Panc1 (cell line): ENCODE measurements at regions not wholly inside any gene's neighbourhood (a gene's known extent, or its start where the extent isn't known, plus 50 kb on each side); places are given as distances from the start of the nearest gene placed in this dataset.

Source experiments
- ATAC-seq: fragments of 200-7000 bp; cut with Tn5 transposase; 2 replicates; pipeline ENCODE4 v1.9.1; 2020; ENCODE audit warnings: mild to moderate bottlenecking, moderate library complexity
- BruUV-seq: library from RNA; stranded (reverse); fragments of 400-500 nt; replicated peaks from 2 replicates; lab custom pipeline; 2021; lab: Mats Ljungman, UMichigan
- CTCF ChIA-PET: fragments of 300-600 bp; sonication (Branson Sonifier 250); formaldehyde crosslinking; loops from one replicate; lab custom pipeline; 2022; ENCODE audit warnings: antibody characterized with exemption; lab: Charles Lee
- POLR2A ChIA-PET: fragments of 300-600 bp; sonication (Branson Sonifier 250); formaldehyde crosslinking; loops from one replicate; lab custom pipeline; 2022; ENCODE audit warnings: antibody characterized with exemption; lab: Charles Lee
- DNase-seq: peaks from one replicate; pipeline ENCODE4 v3.0.0-alpha.2; 2010; ENCODE audit warnings: low read depth, low spot score
- H3K27ac ChIP-seq: 2 replicates; pipeline ENCODE4 v1.5.1; 2011; ENCODE audit warnings: mild to moderate bottlenecking, low read length, inconsistent platforms
- H3K27me3 ChIP-seq: fragments of 200-500 bp; sonication (Bioruptor generic); 2 replicates; pipeline ENCODE4 v1.6.0; 2014; ENCODE audit warnings: low read length, inconsistent platforms; ENCODE audit not compliant: control insufficient read depth, insufficient read depth
- H3K36me3 ChIP-seq: fragments of 200-500 bp; sonication (Bioruptor generic); 2 replicates; pipeline ENCODE4 v1.5.1; 2014; ENCODE audit warnings: inconsistent platforms, mild to moderate bottlenecking, low read length, moderate library complexity; ENCODE audit not compliant: control insufficient read depth, insufficient read depth
- H3K4me1 ChIP-seq: 2 replicates; pipeline ENCODE4 v1.5.1; 2011; ENCODE audit warnings: inconsistent platforms, mild to moderate bottlenecking, low read length, moderate library complexity; ENCODE audit not compliant: control insufficient read depth, insufficient read depth
- H3K4me3 ChIP-seq, 2 experiments: 2 replicates each; pipeline ENCODE4 v1.5.1; 2011 to 2012; ENCODE audit warnings: low read depth in 2 of 2, low read length in 2 of 2, mild to moderate bottlenecking in 2 of 2, inconsistent platforms in 1 of 2, moderate library complexity in 1 of 2
- H3K9me3 ChIP-seq: fragments of 200-500 bp; sonication (Bioruptor generic); 2 replicates; pipeline ENCODE4 v1.5.1; 2014; ENCODE audit warnings: low read depth, mild to moderate bottlenecking, inconsistent platforms, low read length, moderate library complexity; ENCODE audit not compliant: control insufficient read depth, insufficient read depth
- POLR2AphosphoS5 ChIP-seq: IDR thresholded peaks from 2 replicates; pipeline ENCODE4 v1.6.1; 2012; ENCODE audit warnings: mild to moderate bottlenecking, low read depth, low read length, moderate library complexity
- SIN3A ChIP-seq: IDR thresholded peaks from 2 replicates; pipeline ENCODE4 v1.6.1; 2012; ENCODE audit warnings: low read depth, mild to moderate bottlenecking, low read length, moderate library complexity, borderline replicate concordance; ENCODE audit not compliant: insufficient read depth
- TCF7L2 ChIP-seq: IDR thresholded peaks from 2 replicates; pipeline ENCODE4 v1.6.1; 2011; ENCODE audit warnings: mild to moderate bottlenecking, low read depth, low read length, inconsistent platforms
- in situ Hi-C: cut with HindIII; loops from 2 replicates; pipeline ENCODE4 v1.10.0; 2016; ENCODE audit warnings: low sequenced_read_pairs, low pct_unique_long_range_greater_than_20kb
- intact Hi-C: fragments of 100-400 bp; cut with micrococcal nuclease; formaldehyde crosslinking; loops from one replicate; pipeline ENCODE4 v1.10.0; 2022; ENCODE audit not compliant: unreplicated experiment
- TF ChIP-seq, protein P1 (sequence below): fragments of 450-650 bp; IDR thresholded peaks from 2 replicates; pipeline ENCODE4 v1.5.1; 2017; ENCODE audit warnings: mild to moderate bottlenecking
- TF ChIP-seq, protein P2 (sequence below), 2 experiments: IDR thresholded peaks; 2 replicates each; pipeline ENCODE4 v1.6.1; 2011 to 2012; ENCODE audit warnings: low read depth in 2 of 2, control low read depth in 1 of 2, low read length in 1 of 2, mild to moderate bottlenecking in 1 of 2, moderate library complexity in 1 of 2; ENCODE audit not compliant: insufficient read depth in 1 of 2

DNA sequence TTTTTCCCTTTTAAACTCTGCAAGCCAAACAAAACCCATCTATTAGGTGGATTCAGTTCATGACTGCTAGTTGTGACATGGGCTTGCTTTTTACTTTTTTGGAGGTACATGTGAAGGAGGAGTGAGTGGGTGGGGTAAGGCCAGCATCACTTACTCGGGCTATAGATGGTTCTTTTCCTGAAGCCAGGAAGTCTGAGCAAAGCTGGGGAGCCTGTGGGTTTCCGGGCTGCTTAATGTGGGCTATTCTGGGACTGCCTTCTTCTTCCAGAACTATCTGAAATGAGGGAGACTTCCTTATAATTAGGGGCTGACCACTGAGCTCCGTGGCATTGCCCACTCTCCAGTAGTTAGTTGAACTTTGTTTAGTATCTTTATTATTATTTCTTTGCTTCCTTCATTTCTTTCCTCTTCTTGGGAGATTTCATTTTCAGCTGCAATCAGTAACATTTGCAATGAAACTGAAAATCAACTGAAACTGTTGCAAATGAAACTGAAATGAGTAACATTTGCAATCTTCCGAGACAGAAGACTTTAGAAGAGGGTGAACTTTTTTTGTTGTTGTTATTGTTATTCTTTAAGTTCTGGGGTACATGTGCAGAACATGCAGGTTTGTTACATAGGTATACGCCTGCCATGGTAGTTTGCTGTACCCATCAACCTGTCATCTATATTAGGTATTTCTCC is 204.9 kb downstream of the LRRC70 start:
- CTCF ChIA-PET = no interaction called here
- Histone ChIP-seq H3K27me3 (peaks cover 5% of the 10 kb centered on the region), H3K9me3 (no peaks in the 10 kb centered on the region), H3K27ac (no peak overlapping the region), H3K4me3 (no peak overlapping the region), H3K36me3 (no peaks in the 10 kb centered on the region), H3K4me1 (no peaks in the 10 kb centered on the region)
- intact Hi-C loops (no loop called here), in situ Hi-C loops (no loop called here)
- no TSS peak for BruUV-seq
- TF ChIP-seq SIN3A (no peak), TCF7L2 (no peak), POLR2AphosphoS5 (no peak)
- TF ChIP-seq, protein P1, sequence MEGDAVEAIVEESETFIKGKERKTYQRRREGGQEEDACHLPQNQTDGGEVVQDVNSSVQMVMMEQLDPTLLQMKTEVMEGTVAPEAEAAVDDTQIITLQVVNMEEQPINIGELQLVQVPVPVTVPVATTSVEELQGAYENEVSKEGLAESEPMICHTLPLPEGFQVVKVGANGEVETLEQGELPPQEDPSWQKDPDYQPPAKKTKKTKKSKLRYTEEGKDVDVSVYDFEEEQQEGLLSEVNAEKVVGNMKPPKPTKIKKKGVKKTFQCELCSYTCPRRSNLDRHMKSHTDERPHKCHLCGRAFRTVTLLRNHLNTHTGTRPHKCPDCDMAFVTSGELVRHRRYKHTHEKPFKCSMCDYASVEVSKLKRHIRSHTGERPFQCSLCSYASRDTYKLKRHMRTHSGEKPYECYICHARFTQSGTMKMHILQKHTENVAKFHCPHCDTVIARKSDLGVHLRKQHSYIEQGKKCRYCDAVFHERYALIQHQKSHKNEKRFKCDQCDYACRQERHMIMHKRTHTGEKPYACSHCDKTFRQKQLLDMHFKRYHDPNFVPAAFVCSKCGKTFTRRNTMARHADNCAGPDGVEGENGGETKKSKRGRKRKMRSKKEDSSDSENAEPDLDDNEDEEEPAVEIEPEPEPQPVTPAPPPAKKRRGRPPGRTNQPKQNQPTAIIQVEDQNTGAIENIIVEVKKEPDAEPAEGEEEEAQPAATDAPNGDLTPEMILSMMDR = no peak
- TF ChIP-seq, protein P2, sequence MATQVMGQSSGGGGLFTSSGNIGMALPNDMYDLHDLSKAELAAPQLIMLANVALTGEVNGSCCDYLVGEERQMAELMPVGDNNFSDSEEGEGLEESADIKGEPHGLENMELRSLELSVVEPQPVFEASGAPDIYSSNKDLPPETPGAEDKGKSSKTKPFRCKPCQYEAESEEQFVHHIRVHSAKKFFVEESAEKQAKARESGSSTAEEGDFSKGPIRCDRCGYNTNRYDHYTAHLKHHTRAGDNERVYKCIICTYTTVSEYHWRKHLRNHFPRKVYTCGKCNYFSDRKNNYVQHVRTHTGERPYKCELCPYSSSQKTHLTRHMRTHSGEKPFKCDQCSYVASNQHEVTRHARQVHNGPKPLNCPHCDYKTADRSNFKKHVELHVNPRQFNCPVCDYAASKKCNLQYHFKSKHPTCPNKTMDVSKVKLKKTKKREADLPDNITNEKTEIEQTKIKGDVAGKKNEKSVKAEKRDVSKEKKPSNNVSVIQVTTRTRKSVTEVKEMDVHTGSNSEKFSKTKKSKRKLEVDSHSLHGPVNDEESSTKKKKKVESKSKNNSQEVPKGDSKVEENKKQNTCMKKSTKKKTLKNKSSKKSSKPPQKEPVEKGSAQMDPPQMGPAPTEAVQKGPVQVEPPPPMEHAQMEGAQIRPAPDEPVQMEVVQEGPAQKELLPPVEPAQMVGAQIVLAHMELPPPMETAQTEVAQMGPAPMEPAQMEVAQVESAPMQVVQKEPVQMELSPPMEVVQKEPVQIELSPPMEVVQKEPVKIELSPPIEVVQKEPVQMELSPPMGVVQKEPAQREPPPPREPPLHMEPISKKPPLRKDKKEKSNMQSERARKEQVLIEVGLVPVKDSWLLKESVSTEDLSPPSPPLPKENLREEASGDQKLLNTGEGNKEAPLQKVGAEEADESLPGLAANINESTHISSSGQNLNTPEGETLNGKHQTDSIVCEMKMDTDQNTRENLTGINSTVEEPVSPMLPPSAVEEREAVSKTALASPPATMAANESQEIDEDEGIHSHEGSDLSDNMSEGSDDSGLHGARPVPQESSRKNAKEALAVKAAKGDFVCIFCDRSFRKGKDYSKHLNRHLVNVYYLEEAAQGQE (IDR thresholded peaks at IDR 0.05; ENCODE audit: insufficient read depth in 1 of 2, low read depth in 2 of 2, low read length in 1 of 2) = no peak
- DNase-seq (no peak), ATAC-seq (no peak)
- POLR2A ChIA-PET = no interaction called here

DNA sequence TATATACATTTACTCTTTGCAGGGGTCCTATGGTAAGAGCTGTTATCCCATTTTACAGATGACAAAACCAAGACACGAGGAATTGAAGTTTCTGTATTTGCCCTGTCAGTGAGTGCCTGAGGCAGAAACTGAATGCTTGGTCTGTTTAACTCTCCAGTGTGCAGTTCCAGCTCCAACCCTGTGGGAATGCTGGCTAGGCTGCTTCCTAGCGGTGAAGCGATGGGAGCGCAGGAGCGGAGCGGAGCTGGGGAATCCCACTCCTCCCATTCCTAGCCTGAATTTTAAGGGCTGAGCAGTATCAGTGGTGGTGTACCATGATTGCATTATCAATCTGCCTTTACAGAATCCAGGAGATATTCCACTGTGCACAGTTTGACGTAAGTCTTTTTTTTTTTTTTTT is 202.3 kb downstream of the LRRC70 start:
- in situ Hi-C loops (no loop called here), intact Hi-C loops (no loop called here)
- POLR2A ChIA-PET = no interaction called here
- CTCF ChIA-PET = no interaction called here
- no peak for ATAC-seq
- H3K4me3 ChIP-seq = no peak overlapping the region
- no peaks in the 10 kb centered on the region for H3K27me3 ChIP-seq
- no peak overlapping the region for H3K27ac ChIP-seq
- H3K9me3 ChIP-seq = no peaks in the 10 kb centered on the region
- no peaks in the 10 kb centered on the region for H3K36me3 ChIP-seq
- DNase-seq = no peak
- no TSS peak for BruUV-seq
- H3K4me1 ChIP-seq = no peaks in the 10 kb centered on the region
- TF ChIP-seq, protein P2 (IDR thresholded peaks at IDR 0.05; ENCODE audit: insufficient read depth in 1 of 2, low read depth in 2 of 2, low read length in 1 of 2) = no peak
- TF ChIP-seq SIN3A = no peak
- TF ChIP-seq, protein P1 = no peak
- TF ChIP-seq TCF7L2 = no peak
- no peak for TF ChIP-seq POLR2AphosphoS5
